NOMO-1 treated with dmso at 0.1 percent for 144 hours (cell line): ENCODE measurements at regions not wholly inside any gene's neighbourhood (a gene's known extent, or its start where the extent isn't known, plus 50 kb on each side); places are given as distances from the start of the nearest gene placed in this dataset.

Experiments
- DNase-seq: peaks from one replicate; lab custom pipeline; 2025; ENCODE audit not compliant: unreplicated experiment; lab: John Stamatoyannopoulos, UW

DNA sequence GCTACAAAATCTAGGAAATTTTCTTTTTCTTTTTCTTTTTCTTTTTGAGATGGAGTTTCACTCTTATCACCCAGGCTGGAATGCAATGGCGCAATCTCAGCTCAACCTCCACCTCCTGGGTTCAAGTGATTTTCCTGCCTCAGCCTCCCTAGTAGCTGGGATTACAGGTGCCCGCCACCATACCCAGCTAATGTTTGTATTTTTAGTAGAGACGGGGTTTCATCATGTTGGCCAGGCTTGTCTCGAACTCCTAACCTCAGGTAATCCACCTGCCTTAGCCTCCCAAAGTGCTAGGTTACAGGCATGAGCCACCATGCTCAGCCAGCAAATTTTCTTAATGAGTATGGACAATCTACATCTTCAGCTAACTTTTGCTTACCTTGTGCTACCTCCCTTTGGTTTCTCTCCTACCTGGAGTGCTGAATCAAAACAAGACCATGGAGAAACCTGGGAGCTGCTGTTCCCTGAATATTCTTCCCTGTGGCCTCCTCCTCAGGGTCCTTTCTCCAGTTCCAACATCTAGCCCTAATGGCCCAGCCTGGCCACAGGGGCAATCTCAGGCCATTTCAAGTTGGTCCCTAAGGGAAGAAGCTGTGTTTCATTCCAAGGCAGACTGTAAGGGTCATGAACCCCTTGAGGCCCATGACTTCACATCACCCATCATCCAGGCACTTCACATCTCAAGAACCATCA lies 74.6 kb upstream of the EGLN3 start:
- DNase-seq: no peak

DNA sequence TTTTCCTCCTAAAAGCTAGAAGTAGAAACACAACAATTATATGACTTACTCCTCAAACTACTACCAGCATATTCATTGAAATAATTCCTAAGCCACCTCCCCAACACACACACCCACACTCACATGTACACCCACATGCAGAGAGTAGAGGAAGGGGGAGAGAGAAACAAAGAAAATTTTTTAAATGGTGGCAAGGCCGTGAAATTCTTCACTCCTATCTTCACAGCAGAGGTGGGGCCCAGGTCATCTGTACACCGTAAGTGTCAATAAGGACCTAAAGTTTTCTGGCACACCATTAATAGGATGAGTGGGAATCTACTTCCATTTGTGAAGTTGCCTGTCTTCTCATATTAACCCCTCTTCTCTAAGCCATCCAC lies 73.9 kb upstream of the EGLN3 start:
- no peak for DNase-seq

DNA sequence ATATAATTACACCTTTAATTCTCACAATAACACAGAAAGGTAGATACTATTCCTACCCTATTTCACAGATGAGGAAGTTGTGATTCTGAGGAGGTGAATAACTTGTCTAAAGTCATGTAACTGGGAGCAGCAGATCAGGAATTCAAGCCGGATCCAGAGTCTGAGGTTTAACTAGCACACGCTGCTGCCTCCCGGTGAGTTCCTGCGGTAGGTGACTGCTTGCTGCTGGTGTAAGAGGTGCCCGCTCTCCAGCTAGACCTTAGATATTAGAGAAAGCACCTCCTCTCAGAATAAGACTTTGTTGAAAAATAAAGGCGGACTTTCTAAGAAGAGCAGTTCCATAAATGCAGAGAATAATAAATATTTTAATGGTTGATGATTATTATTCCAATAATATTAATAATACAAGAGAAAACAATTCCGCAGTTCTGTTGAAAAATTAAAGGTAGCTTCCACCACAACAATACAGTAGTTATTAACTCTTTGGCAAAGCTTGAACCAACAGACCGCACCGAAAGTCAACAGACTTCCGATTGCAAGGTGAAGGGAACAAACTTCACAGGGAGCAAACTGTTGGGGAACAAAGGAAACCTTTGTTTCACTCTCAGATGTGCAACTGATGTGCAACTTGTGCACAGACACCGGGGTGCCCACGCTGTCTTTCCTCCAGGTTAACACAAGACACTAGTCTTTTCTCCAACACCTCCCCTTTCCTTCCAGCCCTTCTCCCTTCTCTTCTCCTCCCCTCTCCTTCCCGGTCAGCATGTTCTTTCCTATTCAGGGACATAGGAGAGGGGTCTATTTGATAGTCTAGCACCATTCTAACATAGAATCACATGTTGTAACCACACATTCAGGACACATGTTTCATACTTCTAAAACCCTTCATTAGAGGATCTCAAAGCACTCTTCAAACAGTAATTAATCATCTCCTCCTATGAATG lies 73.2 kb upstream of the EGLN3 start:
- DNase-seq: no peak

DNA sequence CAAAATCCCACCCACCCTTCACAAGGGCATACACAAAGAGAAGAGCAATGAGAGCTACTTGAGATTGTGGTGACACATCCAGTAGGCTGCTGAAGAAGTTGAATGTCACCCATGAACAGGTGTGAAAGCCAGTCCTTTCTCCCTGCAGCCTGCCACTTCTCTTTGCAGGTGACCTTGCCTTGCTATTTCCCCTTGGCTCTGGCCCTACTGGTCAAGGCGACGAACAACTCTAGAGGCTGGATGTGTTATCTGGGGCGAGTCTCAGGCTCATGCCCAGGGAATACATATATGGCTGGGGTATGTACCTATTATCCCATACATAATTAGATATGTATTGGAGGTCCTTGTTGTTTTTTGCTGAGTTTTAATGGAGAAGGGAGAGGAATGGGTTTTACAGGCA lies 70.2 kb upstream of the EGLN3 start:
- DNase-seq: no peak

DNA sequence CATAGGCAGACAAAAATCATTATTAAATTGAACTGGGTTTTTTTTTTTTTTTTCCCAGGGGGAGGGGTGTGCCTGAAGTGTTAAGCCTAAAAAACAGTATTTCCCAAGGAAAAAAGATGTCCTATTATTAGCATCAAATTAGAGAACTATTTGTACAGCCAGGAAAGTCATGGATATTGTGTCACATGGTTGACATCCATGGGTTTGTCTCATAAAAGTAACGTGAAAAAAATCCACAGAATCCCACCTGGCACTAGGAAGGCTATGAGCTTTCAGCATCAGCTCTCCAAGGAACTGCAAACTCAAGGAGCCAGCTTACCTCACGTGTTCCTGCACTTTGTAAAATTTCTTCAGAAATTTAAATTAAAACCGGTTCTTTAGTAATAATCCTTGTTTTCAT lies 69.1 kb upstream of the EGLN3 start:
- no peak for DNase-seq

DNA sequence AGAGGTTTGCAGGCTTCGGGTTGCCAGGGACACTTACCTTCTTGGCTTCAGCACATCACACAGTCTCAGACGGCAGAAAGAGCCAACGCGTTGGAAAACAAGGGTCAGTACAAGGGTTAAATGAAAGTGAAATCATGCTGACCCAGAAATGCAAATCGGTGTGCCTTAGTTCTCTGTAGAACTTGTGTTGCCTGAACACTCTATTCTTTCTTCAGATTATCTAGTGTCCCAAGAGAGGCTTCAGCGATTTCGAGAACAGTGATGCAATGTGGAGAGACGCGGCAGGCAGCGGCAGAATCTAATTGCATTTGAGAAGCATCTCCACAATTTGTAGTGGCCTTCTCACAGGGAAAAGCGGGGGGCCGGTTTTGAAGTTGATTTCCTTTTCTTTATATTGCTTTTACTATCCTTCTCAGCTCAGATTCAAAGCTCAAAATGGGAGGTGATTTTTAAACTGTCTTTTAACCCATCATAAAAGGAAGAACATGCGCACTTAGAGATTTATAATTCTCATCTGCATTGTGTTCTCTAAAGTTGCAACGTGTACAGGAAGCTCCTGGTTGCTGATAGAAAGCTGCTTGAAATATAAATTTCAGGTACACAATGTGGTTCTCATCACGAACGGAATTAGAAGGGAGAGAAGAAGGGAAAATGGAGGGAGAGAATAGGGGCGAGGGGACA lies 67.8 kb upstream of the EGLN3 start:
- DNase-seq: peak; percentile 24

DNA sequence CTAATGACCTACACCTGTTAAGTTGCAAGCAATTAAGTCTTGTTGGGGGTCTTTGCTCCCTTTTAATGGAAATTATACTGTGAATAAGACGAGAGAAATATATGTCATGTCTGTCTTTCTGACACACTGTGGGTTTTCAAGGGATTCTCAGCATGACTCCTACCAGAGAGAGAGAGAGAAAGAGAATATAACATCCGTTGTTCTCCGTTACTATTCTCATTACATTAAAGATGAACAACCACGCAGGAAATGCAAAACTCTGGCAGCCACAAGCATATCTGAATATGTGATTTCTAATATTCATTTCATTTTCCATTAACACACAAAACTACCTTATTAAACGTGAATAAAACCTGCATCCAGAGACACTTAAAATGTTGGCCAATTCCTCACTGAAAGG lies 67.3 kb upstream of the EGLN3 start:
- no peak for DNase-seq

DNA sequence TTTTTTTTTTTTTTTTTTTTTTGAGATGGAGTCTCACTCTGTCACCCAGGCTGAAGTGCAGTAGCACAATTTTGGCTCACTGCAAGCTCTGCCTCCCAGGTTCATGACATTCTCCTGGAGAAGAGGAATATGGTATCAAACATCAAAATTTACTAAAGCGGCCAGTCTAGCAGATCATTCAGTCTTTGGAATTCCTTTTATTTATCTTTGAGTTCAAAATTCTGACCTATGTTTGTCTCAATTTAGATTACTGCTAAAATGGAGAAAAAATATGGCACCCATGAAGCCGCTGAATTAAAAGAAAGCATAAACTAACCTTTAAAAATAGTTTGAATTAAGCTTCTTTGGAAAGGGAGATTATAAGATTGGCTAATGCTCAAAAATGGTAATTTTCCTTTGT lies 64.5 kb upstream of the EGLN3 start:
- no peak for DNase-seq

DNA sequence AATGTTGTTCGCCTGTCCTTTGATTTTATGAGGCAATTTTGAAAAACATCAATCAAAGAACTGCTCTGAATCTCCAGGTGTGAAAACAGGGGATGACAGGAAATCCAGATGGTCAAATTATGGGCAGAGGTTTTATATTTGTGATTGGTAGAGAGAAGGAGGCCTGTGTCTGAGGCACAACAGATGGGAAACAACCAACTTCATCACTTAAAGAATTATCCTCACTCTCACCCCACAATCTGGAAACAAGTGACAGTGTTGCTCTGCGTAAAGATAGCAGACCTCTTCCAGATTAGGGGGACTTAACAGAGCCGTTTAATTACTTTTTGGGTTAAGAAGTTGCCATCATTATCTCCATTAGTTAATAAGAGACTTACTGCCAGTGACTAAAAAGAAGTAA lies 64.1 kb upstream of the EGLN3 start:
- DNase-seq: no peak

DNA sequence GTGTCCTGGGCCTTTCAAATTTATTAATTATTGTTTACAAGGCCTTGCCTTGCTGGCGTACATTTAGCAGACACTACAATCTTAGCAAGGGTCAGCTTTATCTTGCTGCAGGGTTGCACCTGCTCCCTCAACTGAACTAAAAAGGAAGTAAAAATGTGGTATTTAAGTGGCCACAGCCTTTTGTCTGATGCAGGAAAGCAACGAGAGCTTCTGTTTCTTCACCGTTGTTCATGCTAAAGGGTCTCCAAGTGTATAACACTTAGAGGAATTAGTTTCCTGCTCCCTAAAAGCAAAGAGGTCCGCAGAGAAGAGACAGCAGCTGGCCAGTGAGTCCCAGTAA lies 62.8 kb upstream of the EGLN3 start:
- peak; percentile 77 for DNase-seq

DNA sequence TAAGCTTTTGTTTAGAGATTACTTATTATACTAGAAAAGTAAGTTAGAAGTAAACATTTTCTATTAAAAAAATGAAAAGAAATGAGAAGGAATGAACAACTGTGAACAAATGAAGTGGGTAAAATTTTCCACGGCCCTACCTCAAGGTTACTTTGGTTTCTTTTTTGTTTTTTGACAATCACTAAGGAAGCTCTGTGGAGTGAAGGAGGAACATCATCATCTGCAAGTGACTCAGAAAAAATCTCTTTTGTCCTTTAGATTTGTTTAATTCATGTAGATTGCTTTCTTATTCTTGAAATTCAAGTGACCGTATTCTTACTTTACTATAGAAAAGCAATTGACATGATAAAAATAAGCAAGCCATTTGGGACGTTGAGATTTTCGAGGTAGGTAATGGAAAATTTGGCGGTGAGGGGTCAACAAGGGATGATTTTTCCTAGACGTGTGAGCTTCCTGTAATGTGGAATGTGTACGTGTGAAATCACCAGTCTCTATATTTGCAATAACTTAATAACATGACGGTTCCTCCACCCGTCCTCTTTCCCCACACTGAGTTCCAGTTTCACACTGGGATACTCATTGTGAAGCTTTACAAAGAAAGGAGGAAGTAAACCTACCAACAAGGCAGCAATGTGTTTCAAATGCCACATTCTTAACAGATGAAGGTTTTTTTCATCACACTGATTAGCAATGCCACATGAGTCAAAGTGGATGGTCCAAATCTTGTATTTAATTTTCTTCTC lies 62.3 kb upstream of the EGLN3 start:
- peak; percentile 85 for DNase-seq

DNA sequence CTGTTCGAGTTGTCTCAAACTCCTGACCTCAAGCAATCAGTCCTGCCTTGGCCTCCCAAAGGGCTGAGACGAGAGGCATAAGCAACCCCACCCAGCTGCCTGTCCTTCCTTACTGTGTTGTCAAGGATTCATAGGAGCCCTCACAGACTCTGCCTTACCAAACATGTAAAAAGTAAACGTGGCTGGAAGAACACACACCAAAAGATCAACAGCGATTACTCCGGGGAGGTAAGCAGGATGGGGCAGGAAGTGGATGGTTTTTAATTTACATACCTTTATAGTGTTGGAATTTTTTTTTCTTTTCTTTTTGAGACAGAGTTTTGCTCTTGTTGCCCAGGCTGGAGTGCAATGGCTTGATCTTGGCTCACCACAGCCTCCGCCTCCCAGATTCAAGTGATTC lies 61.5 kb upstream of the EGLN3 start:
- DNase-seq: no peak

DNA sequence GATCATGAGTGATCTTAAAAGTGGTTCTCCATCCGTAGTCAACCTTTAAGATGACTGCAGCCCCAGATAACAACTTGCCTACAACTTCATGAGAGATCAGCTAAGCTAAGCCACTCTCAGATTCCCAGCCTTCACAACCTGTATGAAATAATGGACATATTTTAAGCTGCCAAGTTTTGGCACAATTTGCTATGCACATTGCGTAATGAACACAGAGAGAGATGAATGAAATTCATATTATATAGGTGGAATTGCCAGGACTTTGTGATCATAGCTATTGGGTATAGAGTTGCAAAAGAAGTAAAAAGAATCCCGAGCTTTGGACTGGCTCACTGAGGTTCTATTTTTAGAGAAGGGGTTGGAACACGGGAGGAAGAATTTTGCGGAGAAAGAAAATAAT lies 59.1 kb upstream of the EGLN3 start:
- DNase-seq: no peak

DNA sequence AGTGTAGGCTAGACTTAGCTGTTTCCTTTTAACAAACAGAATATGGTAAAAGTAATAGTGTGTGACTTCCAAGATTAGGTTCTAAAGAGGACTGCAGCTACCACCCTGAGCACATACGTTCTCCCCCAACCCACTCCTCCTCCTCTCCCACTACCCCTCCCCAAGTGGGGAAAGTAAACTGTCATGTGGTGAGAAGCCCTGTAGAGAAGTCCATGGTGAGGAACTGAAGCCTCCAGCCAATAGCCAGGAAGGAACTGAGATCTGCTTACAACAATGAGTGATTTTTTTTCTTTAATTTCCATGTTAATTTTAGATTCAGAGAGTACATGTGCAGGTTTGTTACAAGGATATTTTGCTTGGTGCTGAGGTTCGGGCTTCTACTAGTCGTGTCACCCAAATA lies 57.0 kb upstream of the EGLN3 start:
- DNase-seq: no peak

DNA sequence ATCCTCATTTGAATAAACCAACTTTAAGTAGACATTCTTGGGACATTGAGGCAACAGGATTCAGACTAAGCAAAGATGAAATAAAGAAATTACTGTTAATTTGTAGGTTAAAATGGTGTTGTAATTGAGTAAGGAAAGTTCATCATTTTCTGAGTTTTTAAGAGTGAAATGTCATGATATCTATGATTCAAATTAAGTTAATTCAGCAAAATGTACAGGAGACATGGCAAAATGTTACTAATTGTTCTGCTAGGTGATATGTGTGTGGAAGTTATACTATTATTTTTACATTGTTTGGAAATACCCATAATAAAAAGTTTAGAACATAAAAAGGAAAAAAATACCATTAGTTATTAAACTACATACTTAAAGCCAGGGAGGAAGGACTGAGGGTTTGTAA lies 55.0 kb upstream of the EGLN3 start:
- DNase-seq: no peak

DNA sequence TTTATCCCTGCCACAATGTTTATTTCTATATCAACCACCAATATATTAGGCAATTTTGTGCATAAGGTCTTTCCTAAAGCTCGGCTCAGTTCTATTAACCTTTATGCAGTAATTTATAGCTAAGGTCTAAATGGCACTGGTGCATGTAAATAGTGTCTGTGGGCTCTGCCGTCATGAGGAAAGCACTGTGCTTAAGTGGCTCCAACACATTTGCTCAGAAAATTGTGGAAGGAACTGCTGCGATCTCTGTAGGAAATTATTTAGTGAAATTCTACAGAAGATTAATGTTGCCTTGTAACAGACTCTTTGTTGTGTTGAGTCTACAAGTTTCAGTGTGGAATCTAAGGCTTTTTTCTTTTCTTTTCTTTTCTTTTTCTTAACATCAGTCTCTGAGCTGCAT lies 54.0 kb upstream of the EGLN3 start:
- no peak for DNase-seq

DNA sequence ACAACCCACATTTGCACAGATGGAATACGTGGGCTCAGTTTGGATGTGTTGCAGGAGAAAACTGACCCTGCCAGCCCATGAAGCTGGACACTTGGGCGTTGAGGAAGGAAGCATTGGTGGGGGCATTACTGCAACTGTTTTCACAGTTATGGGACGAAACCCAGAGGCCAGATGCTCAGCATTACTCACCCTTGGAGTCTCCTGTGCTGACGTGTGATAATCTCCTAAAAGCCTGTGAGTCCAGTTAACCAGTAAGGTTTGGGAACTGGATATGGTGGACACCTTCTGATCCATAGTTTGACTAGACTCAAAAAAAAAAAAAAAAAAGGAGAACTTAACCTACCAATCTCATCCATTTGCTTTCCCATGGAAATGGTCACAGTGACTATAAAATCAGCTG lies 52.8 kb upstream of the EGLN3 start:
- DNase-seq: no peak

DNA sequence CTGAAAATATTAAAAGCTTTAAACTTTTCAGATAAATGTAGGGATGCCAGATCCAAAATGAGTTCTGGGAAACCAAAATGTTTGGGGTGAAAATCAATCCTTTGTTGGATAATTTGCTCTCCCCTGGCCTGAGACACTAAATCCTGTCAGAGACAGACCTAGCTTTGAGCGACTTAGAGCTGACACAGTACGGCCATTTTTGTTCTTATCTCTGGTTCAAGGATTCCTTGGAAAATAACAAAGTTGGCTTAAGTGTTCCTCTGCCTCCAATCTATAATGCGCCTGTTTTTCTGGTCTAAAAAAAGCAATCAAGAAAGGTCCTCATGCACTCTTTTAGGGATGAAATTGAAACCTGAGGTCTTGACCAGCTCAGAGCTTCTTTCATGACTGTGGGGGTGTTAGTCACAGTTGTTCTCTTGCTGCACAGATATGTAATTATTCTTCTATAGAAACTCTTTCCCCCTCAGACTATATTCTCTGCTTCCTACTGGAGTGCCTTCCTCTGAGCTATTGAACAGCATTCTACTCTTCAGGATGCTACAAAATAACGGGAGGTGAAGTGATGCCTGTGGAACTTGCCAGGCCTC lies 52.3 kb upstream of the EGLN3 start:
- no peak for DNase-seq
